ENCODE measurements at regions not wholly inside any gene's neighbourhood (a gene's known extent, or its start where the extent isn't known, plus 50 kb on each side); places are given as distances from the start of the nearest gene placed in this dataset.
"Not testable (repeated sequence)": the region's sequence is repeated elsewhere in the genome, so short reads cannot be mapped to it uniquely, and the experiment has no call there.

DNA sequence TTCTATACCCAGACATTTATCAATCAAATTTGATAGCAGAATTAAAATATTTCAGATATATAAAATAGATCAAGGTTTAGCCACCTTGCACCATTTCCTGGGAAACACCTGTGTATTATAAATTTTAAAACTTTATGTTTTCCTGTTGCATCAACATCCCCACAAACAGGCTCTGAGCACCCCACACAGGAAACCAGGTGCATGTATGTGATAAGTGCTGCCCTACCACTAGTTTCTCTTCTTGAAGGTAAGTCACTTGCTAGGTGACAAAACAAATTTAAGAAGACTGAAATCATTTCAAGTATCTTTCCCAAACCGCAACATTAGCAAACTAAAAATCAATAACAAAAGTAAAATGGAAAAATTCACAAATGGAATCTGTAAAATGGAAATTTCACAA lies 496.1 kb upstream of the CCDC54 start:
- no peak for DNase-seq (ENCODE audit: low spot score)

DNA sequence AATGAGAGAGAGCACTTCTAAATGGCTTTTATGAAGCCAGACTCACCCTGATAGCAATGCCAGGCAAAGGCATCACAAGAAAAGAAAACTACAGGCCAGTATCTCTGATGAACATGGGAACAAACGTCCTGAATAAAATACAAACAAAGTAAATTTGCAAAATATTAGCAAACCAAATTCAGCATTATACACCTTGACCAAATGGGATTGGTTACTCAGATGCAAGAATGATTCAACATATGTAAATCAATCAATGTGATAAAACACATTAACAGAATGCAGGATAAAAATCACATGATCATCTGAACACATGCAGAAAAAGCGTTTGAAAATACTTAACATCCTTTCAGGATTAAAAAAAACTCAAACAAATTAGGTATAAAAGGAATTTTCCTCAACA lies 494.9 kb upstream of the CCDC54 start:
- DNase-seq (ENCODE audit: low spot score), result no peak

DNA sequence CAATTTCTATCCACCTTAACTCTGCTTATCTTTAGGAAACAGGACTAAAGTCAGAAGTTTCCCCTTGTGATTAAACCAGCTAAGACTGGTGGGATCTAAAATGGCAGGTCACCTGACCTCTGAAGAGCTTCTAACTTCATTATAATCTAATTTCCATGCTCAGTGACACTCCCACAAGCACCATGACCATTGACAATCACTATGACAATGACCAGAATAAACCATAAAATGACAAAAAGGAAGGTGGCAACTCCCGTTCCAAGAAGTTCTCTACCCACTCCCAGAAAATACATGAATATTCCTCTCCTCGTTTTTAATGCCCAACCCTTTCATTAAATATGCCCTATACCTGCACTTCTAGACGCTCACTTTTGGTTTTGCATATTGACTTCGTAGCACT lies 471.2 kb upstream of the CCDC54 start:
- DNase-seq (ENCODE audit: low spot score), result no peak

DNA sequence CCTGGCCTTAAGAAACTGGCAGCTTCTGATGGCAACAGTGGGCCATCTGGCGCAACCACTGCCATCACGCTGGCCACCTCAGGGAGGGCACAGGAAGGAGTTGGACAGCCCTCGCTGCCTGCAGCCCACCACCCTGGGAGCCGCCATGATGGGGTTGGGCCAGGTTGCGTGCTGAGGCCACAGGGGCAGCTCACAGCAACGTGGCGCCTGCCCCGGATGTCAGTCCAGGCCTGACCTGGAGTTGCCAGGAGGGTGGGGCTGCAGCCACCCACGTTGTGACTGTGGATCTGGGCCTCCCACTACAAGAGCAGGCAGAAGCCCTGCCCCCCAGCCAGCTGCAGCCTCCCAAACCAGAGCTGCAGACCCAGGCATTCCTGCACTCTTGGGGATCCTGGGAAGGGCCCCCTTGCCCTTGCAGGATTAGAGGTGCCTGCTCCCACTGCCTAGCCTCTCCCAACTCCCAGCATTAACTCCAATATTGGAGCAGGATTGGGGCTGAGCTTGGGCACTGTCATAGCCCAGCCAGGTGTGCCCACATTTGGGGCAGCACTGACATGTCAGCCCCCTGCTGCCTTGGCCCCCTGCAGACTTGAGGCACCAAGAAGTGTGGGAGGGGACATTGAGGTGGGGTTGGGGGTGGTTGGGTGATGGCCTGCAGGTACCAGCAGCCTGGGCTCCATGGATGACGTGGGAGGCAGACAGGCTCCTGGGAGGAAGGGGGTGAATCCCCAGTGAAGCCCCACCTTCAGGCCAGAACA lies 468.9 kb upstream of the CCDC54 start:
- no peak for DNase-seq (ENCODE audit: low spot score)

DNA sequence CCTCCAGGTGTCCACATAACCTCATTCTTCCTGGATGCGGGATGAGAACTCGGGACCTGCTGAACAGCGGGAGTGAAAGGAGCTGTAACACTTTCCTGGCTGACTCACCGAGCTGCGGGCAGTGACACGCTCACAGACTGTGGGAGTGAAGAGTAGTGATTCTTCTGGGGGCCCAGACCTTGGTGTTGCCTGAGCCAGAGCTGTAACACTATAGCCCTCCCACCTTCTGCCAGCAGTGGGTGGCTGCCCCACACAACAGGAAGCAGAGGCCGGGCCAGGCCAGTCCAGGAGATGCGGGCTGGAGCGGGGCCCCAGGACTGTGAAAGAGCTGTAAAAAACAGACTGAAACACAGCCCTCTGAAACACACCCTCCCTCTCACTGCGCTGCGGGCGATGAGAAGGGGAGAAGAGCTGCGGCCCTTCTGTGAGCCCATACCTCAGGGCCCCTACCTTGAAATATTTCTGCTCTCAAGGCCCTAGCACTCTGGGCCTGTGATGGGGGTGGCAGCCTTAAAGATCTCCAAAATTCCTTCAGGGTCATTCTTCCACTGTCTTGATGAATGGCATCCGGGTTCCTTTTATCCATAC lies 464.0 kb upstream of the CCDC54 start:
- DNase-seq (ENCODE audit: low spot score), result no peak

DNA sequence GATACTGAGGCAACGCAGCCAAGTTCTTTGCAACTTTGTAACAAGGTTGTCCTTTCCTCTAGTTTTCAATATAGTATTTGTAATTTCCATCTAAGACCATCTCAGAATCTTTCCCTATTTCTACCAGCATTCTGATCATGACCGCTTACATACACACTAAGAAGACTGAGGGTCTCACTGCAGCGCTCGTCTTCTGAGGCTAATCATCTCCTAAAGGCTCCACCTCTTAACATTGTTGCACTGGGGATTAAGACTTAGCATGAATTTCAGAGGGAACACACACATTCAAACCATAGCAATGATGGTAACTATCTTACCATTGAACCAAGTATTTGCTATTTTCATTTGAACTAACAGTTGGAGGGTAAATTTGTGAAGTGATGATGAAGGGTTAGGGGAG lies 463.3 kb upstream of the CCDC54 start:
- DNase-seq (ENCODE audit: low spot score), result no peak

DNA sequence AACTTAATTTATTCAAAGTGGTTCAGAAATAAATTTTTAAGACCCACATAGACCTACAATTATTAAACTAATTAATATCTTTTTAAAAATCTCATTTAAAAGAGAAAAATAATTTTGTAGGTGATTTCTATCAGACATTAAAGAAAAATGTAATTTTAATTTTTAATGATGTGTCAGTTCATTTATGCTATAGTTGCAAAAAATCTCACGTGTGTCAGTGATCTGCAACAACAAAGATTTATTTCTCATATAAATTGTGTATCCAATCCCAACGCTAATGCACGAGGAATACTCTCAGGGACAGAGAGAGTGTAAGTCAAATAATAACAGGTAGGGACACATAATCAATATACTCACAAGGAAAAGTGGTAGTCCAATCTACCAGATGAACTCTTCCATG lies 456.6 kb upstream of the CCDC54 start:
- no peak for DNase-seq (ENCODE audit: low spot score)

DNA sequence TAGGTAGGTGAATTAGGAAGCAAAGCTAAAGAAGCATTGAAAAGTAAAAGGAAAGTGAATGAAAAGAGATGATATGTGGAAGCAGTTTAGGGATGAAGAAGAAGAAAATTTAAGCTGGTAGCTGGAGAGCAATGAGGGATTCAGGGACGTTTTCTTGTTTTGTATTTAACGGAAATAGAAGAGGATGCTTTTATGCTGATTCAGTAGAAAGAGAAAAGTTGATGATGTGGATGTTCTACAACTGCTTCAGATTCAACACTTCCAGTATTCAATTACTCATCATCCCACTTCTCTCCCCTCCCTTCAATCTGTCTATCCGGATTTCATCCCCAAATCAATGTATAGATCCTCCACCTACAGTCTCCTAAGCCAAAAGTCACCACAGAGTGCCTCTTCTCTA lies 448.2 kb upstream of the CCDC54 start:
- DNase-seq (ENCODE audit: low spot score), result no peak

DNA sequence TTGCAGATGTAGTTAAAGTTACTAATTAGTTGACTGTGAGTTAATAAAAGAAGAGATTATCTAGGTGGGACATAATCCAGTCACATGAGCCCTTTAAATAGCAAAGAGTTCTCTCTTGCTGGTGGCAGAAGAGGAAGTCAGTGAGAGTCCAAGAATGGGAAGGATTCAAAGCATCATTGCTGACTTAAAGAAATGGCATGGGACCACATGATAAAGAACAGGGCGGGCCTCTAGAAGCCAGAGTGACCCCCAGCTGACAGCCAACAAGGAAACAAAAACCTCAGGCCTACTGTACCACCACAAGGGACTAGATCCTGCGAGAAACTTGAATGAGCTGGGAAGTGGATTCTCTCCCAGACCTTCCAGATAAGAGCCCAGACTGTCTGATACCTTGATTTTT lies 447.2 kb upstream of the CCDC54 start:
- DNase-seq (ENCODE audit: low spot score), result no peak

DNA sequence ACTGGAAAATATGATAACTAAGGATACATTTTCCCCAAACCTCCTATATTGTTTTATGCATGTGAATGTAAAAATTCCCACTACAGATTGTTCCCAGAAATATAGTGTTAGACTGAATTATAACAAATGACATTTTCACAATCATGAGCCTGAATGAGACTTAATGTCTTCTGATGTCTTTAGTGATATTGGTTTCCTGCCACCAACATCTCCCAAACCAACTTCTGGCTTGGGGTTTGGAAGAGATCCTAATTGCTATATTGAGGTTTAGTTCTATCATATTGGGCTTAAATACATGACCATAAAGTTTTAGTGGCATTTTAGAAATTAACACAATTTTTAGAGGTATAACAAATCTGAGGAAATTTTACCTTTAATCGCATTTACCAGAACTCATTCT lies 445.3 kb upstream of the CCDC54 start:
- no peak for DNase-seq (ENCODE audit: low spot score)

DNA sequence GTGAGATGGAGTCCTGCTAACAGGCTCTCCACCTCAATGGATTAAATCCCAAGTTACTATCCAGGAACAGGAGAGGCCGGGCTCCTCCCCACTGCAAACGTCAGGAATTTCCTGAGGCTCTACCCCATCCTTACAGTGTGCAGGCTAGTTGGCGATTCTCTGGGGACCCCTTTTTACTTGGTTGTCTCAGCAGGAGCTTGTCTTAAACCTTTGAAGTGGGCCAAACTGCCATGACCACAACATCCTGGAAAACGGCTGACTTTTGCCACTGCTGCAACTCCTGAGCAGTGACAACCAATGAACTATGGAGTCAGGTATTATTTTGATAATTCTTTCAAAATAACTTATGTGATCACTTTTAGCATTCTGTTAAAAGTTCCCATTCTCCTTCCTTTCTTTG lies 440.9 kb upstream of the CCDC54 start:
- DNase-seq (ENCODE audit: low spot score), result no peak

DNA sequence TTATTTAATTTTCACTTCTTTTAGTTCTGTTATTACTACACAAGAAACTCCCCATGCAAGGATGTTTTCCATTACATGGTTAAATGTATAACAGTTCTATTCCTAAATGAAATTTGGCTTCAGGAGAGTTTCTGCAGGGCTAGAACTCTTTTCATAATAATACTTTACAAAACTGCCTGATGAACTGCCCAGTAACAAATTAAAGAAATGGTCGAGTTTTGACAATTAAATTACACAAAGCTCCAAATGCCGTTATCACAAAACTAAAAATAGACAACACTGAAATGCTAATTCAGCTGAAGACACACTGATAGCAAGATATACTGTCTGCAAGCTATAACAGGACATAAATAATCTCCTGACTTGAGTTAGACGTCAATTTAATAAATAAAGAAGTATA lies 435.2 kb upstream of the CCDC54 start:
- no peak for DNase-seq (ENCODE audit: low spot score)

DNA sequence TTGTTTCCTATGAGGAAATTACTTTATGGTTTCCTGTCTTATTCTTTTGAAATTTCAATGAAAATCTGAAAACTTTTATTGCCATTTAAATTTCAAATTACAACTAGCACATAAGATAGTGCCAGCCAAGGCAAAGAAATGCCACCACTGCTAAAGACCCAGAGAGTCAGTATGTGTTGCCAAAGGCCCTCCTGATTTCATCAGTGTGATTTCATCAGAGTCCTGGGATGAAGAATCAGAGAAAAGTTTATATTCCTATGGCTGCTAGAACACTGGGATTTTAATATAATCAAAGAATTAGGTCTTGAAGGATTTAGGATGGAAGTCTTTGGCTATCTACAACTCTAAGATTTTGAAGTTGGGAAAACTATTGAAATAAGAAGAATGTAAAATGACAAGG lies 434.2 kb upstream of the CCDC54 start:
- DNase-seq (ENCODE audit: low spot score), result no peak

DNA sequence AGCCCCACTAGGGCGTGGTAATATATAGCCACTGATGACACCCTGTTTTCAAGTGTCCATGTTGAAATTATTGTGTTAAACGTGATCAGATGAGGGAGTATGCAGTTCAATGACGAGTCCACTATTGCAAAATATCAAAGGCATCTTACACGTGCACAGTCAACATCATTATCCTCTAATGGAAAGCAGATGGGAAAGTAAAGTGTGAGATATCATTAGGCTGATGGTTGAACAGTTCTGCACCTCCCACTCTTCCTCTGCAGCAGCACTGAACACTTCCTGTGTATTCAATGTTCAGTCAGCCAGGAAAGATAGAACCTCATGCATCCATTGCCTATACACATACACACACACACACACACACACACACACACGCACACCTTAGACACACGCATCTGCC lies 431.8 kb upstream of the CCDC54 start:
- no peak for DNase-seq (ENCODE audit: low spot score)

DNA sequence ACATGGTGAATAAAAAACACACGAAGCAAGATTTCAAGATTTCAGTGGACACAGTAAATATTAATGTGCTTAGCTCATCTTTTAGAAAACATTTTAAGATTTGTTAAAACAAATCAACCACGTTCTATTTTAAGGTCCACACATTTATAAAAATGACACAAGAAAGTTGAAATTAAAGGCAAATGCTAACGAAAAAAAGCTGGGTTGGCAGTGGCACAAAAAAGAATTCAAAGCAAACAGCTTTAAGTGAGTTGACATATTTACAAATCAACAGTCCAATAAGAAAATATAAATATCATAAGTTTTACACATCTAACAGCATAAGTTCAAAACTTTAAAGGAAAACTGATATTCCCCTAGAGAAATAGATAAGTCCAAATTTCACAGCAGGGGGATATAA lies 430.4 kb upstream of the CCDC54 start:
- no peak for DNase-seq (ENCODE audit: low spot score)

DNA sequence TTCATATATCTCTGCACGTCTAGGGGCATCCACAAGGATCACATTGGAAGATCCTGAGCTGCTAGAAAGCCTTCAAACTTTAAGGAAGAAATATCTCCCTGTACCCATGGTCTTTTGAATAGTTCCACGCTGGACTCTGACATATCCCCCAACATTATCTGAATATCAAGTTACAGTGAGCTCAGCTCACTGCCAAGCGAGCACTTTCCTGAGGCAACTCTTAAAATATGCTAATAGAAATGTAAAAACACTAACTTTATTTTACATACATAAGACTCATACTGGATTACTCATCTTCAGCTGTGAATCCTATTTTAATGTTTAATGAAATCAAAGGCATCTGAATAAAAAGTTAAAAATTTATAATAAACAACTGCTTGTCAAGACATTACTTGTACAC lies 420.2 kb upstream of the CCDC54 start:
- no peak for DNase-seq (ENCODE audit: low spot score)

DNA sequence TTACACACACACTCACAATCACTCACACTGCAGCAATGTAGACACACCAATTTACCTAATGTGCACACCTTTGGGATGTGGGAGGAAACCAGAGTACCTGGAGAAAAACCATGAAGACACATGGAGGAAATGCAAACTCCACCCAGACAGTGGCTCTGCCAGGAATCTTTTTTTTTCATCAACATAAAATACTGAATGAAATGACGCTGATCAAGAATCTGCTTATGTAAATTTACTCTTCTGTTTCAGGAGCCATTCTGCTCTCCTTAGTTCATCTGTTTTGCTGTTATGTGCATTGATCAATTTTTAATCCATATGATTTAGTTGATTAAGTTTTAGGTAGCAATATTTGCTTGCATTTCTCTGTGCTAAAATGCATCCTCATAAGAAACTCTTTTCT lies 414.2 kb upstream of the CCDC54 start:
- DNase-seq (ENCODE audit: low spot score), result no peak

DNA sequence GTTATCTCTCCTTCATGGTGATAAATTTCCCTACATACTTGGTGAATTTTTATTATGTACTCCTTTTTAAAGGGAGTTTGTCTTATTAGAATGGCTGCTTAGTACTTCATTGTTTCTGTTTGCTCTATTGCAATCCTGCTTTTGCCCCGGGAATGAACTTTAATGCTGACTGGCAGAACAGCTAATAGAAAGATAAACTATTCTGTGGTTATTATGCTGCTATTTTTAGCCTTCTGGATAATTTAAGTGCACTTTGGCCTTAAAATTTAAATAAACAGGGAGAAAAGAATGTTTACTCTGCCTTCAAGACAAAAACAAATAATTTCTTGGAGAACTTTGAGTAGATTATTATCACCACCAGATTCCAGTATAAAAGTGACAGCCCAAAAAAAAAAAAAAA lies 413.8 kb upstream of the CCDC54 start:
- DNase-seq (ENCODE audit: low spot score), result no peak

DNA sequence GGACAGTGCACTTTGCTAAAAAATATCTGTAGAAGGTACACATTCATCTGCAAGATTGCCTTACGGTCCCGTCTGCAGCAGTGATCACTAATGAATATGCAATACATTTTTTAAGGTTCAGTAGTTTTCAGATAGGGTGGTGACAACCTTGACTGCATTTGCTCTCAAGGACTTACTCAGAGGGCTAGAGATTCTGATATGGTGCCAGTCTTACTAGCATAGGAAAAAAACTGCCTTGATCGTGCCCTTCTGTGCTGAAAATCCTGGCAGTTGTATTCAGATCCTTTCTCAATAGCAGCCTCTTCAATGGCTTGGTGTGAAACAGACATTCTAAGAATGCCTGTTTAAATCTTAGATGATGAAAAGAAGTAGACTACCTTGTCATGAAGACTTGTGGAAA lies 411.9 kb upstream of the CCDC54 start:
- DNase-seq (ENCODE audit: low spot score), result no peak

DNA sequence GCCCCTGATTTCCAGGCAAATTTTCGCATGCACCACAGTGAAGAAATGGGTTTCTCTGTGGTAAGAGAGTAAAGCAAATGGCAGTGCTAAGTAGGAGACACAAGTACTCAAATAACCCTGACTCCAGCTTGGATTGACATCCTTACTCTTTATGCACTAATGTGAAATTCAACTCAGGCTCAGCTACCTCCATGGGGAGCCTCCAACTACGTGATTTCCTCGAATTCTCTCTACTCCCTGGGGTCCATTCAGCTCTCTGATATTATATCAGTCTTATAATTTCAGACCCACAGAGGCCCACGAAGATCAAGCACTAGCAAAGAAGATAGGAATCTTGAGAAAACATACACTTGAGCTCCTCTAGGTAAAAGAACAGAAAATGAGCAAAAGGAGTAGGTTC lies 407.6 kb upstream of the CCDC54 start:
- DNase-seq (ENCODE audit: low spot score), result no peak

DNA sequence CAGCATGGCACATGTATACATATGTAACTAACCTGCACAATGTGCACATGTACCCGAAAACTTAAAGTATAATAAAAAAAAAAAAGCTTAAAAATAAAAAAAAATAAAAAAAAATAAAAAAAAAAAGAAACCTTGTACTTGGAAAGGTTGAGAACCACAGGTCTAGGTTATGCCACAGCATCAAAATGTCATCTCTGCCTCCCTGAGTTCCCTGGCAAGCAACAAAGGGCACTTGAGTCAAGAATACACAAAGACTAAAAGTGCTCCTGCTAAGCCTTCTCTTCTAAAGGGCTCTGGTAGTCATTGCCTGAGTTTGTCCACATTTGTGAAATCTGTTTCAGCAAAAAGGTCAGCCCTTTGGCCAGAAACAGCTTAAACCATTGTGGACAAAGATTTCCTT lies 395.8 kb upstream of the CCDC54 start:
- DNase-seq (ENCODE audit: low spot score), result no peak

DNA sequence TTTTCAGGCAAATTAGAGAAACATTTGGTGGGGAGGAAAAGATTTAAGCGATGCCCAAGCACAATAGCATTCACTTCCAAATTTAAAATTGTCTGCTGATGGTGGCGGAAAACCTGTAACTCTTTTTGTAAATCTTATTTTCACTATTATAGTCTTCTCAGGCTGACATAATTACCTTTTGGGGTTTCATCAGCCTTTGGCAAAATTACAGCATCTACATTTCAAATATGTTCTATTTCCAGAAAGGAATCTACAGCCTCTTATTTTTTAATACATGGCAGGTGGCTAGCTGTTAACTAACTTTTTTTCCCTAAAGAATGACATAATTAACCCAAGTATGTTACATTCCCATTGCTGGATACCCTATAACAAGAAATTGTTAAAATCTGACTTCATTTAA lies 391.5 kb upstream of the CCDC54 start:
- no peak for DNase-seq (ENCODE audit: low spot score)

DNA sequence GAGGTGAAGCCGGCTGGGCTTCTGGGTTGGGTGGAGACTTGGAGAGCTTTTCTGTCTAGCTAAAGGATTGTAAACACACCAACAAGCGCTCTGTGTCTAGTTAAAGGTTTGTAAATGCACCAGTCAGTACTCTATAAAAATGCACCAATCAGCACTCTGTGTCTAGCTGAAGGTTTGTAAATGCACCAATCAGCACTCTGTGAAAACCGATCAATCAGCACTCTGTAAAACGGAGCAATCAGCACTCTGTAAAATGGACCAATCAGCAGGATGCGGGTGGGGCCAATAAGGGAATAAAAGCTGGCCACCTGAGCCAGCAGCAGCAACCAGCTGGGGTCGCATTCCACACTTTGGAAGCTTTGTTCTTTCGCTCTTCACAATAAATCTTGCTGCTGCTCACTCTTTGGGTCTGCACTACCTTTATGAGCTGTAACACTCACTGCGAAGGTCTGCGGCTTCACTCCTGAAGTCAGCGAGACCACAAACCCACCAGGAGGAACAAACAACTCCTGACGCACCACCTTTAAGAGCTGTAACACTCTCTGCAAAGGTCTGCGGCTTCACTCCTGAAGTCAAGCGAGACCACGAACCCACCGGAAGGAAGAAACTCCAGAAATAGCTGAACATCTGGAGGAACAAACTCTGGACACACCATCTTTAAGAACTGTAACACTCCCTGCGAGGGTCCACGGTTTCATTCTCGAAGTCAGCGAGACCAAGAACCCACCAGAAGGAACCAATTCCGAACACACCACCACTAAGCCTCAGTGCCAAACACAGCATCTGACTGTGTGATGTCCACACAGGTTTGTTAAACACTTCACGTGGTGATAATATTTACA lies 378.2 kb upstream of the CCDC54 start:
- DNase-seq (ENCODE audit: low spot score), result not testable (repeated sequence)

Measured in LoVo (cell line).